OCI-LY1 (cell line): ENCODE measurements at regions not wholly inside any gene's neighbourhood (a gene's known extent, or its start where the extent isn't known, plus 50 kb on each side); places are given as distances from the start of the nearest gene placed in this dataset.

ENCODE experiments used
- CTCF ChIP-seq: fragments of 200-600 bp; sonication (generic), shearing (Covaris generic); IDR thresholded peaks from 2 replicates; pipeline ENCODE4 v1.5.1; 2017; ENCODE audit warnings: mild to moderate bottlenecking, antibody characterized with exemption, low read length, moderate library complexity, mixed read lengths
- EZH2 ChIP-seq: fragments of 200-600 bp; sonication (generic), shearing (Covaris generic); IDR thresholded peaks from 2 replicates; pipeline ENCODE4 v1.8.0; 2017; ENCODE audit warnings: borderline replicate concordance, mixed run types, mild to moderate bottlenecking, antibody characterized with exemption, low read length, moderate library complexity, mixed read lengths

GRCh38 chrX:42686706-42687105 lies 91.3 kb downstream of the PPP1R2C start:
- TF ChIP-seq EZH2 (no peak), CTCF (no peak)
